SU-DHL-6 (cell line): ENCODE measurements at regions not wholly inside any gene's neighbourhood (a gene's known extent, or its start where the extent isn't known, plus 50 kb on each side); places are given as distances from the start of the nearest gene placed in this dataset.

ENCODE experiments used
- H2AFZ ChIP-seq: fragments of 200-600 bp; sonication (generic); 2 replicates; pipeline ENCODE4 v1.6.1; 2014; ENCODE audit warnings: low read depth, mild to moderate bottlenecking, moderate library complexity, mixed read lengths, antibody characterized with exemption, low read length; ENCODE audit not compliant: severe bottlenecking
- H3F3A ChIP-seq: fragments of 200-600 bp; shearing (Covaris generic); 2 replicates; pipeline ENCODE4 v1.6.0; 2016; ENCODE audit warnings: antibody characterized with exemption, mild to moderate bottlenecking; ENCODE audit not compliant: insufficient read depth
- H3K27ac ChIP-seq: fragments of 200-600 bp; sonication (generic); 2 replicates; pipeline ENCODE4 v1.5.1; 2016; ENCODE audit warnings: low read depth, mild to moderate bottlenecking, low read length, moderate library complexity, mixed read lengths
- H3K27me3 ChIP-seq: fragments of 200-600 bp; sonication (generic), shearing (Covaris generic); 2 replicates; pipeline ENCODE4 v1.6.0; 2014; ENCODE audit warnings: mild to moderate bottlenecking, low read length
- H3K36me3 ChIP-seq: fragments of 200-600 bp; sonication (generic); 2 replicates; pipeline ENCODE4 v1.6.1; 2014; ENCODE audit warnings: mild to moderate bottlenecking, low read length, mixed read lengths
- H3K4me2 ChIP-seq: fragments of 300-600, 200-600 bp; shearing (Covaris generic), sonication (generic); 2 replicates; pipeline ENCODE4 v1.6.0; 2014; ENCODE audit warnings: low read length, low read depth, mild to moderate bottlenecking; ENCODE audit not compliant: poor library complexity, severe bottlenecking
- H3K4me3 ChIP-seq: fragments of 200-600 bp; sonication (generic); 2 replicates; pipeline ENCODE4 v1.5.1; 2014; ENCODE audit warnings: antibody characterized with exemption, low read length, mild to moderate bottlenecking, mixed read lengths; ENCODE audit not compliant: insufficient read depth, poor library complexity, severe bottlenecking
- H3K79me2 ChIP-seq: fragments of 200-600 bp; sonication (generic); 2 replicates; pipeline ENCODE4 v1.6.1; 2014; ENCODE audit warnings: mild to moderate bottlenecking, low read length, moderate library complexity; ENCODE audit not compliant: insufficient read depth
- H3K9ac ChIP-seq: fragments of 200-600 bp; sonication (generic); 2 replicates; pipeline ENCODE4 v1.7.0; 2014; ENCODE audit warnings: mild to moderate bottlenecking, low read length
- H3K9me2 ChIP-seq: fragments of 200-600 bp; sonication (generic); replicated peaks from 2 replicates; pipeline ENCODE4 v1.6.1; 2014; ENCODE audit warnings: low read length; ENCODE audit not compliant: insufficient read depth
- H3K9me3 ChIP-seq: fragments of 200-600 bp; sonication (generic); 2 replicates; pipeline ENCODE4 v1.6.1; 2014; ENCODE audit warnings: low read length, mixed read lengths; ENCODE audit not compliant: insufficient read depth
- H4K20me1 ChIP-seq: fragments of 200-600 bp; sonication (generic); 2 replicates; pipeline ENCODE4 v1.6.1; 2014; ENCODE audit warnings: low read depth, mild to moderate bottlenecking, antibody characterized with exemption, low read length, moderate library complexity, mixed read lengths
- CTCF ChIP-seq: fragments of 200-600 bp; sonication (generic); IDR thresholded peaks from one replicate; pipeline ENCODE4 v1.5.1; 2017; ENCODE audit warnings: antibody characterized with exemption, mild to moderate bottlenecking, low read length, moderate library complexity; ENCODE audit not compliant: insufficient read depth, poor library complexity, severe bottlenecking
- EZH2phosphoT487 ChIP-seq: fragments of 200-600 bp; sonication (generic), shearing (Covaris generic); conservative IDR thresholded peaks from 2 replicates; pipeline ENCODE4 v1.6.1; 2018; ENCODE audit warnings: mild to moderate bottlenecking, antibody characterized with exemption, low read length, moderate library complexity, mixed read lengths

GRCh38 chr2:147013696-147014392 lies 831.0 kb upstream of the ACVR2A start:
- Histone ChIP-seq H3F3A (no peaks in the 10 kb centered on the region), H3K4me3 (no peak overlapping the region), H3K9me2 (no peaks in the 10 kb centered on the region), H2AFZ (no peak overlapping the region), H3K27ac (no peak overlapping the region), H3K27me3 (no peaks in the 10 kb centered on the region), H3K36me3 (no peaks in the 10 kb centered on the region), H3K79me2 (no peaks in the 10 kb centered on the region), H4K20me1 (no peaks in the 10 kb centered on the region), H3K4me2 (no peak overlapping the region), H3K9me3 (no peaks in the 10 kb centered on the region), H3K9ac (no peak overlapping the region)
- TF ChIP-seq EZH2phosphoT487 (no peak), CTCF (no peak)

GRCh38 chr2:147008481-147008880 lies 836.3 kb upstream of the ACVR2A start:
- no peaks in the 10 kb centered on the region for H3K36me3 ChIP-seq
- no peak overlapping the region for H3K4me3 ChIP-seq
- H4K20me1 ChIP-seq: no peaks in the 10 kb centered on the region
- no peaks in the 10 kb centered on the region for H3F3A ChIP-seq
- no peaks in the 10 kb centered on the region for H3K27me3 ChIP-seq
- H3K79me2 ChIP-seq: no peaks in the 10 kb centered on the region
- no peaks in the 10 kb centered on the region for H3K9me2 ChIP-seq
- H3K9ac ChIP-seq: no peak overlapping the region
- no peak overlapping the region for H3K4me2 ChIP-seq
- H2AFZ ChIP-seq: no peak overlapping the region
- no peak overlapping the region for H3K27ac ChIP-seq
- H3K9me3 ChIP-seq: no peaks in the 10 kb centered on the region
- TF ChIP-seq EZH2phosphoT487: no peak
- TF ChIP-seq CTCF: no peak

- TF ChIP-seq EZH2phosphoT487 (no peak), CTCF (no peak)
- no peak overlapping the region for H2AFZ ChIP-seq
- H3K9ac ChIP-seq: no peak overlapping the region
- H3K4me3 ChIP-seq: no peak overlapping the region
- H3F3A ChIP-seq: no peaks in the 10 kb centered on the region
- H3K36me3 ChIP-seq: no peaks in the 10 kb centered on the region
- H3K27ac ChIP-seq: no peak overlapping the region
- H4K20me1 ChIP-seq: no peaks in the 10 kb centered on the region
- no peak overlapping the region for H3K4me2 ChIP-seq
- H3K27me3 ChIP-seq: no peaks in the 10 kb centered on the region
- no peaks in the 10 kb centered on the region for H3K79me2 ChIP-seq
- no peaks in the 10 kb centered on the region for H3K9me3 ChIP-seq
- H3K9me2 ChIP-seq: no peaks in the 10 kb centered on the region
Measured at GRCh38 chr2:147006736-147007141, 838.1 kb upstream of the ACVR2A start.
